Nephron (organoid): ENCODE measurements at regions not wholly inside any gene's neighbourhood (a gene's known extent, or its start where the extent isn't known, plus 50 kb on each side); places are given as distances from the start of the nearest gene placed in this dataset.
A peak's percentile ranks its signal among the peaks of the same experiment; 100 is the strongest.

ENCODE experiments used
- H3K27ac Mint-ChIP-seq, 3 experiments: 2 replicates each; pipeline ENCODE4 v1.8.0; 2020; ENCODE audit warnings: mixed read lengths in 3 of 3, mild to moderate bottlenecking in 2 of 3, moderate library complexity in 1 of 3
- H3K27me3 Mint-ChIP-seq: 2 replicates; pipeline ENCODE4 v1.8.0; 2021; ENCODE audit warnings: low read depth, mild to moderate bottlenecking, moderate library complexity, mixed read lengths
- H3K36me3 Mint-ChIP-seq: 2 replicates; pipeline ENCODE4 v1.8.0; 2020; ENCODE audit warnings: low read depth, mixed read lengths
- H3K4me1 Mint-ChIP-seq: 2 replicates; pipeline ENCODE4 v1.8.0; 2020; ENCODE audit warnings: mixed read lengths
- H3K4me3 Mint-ChIP-seq, 3 experiments: 2 replicates each; pipeline ENCODE4 v1.8.0; 2020; ENCODE audit warnings: mild to moderate bottlenecking in 3 of 3, mixed read lengths in 3 of 3, moderate library complexity in 2 of 3
- H3K9me3 Mint-ChIP-seq: 2 replicates; pipeline ENCODE4 v1.8.0; 2020; ENCODE audit warnings: mixed read lengths
- CTCF ChIP-seq, 3 experiments: fragments of 200-600 bp; sonication (generic); IDR thresholded peaks; one replicate each; pipeline ENCODE4 v1.5.0; 2021; ENCODE audit warnings: antibody characterized with exemption in 3 of 3; ENCODE audit not compliant: unreplicated experiment in 3 of 3

GRCh38 chr9:25207402-25208195 lies 470.6 kb downstream of the TUSC1 start:
- no peak for TF ChIP-seq CTCF (IDR thresholded peaks at IDR 0.05; ENCODE audit: unreplicated experiment in 3 of 3)
- Mint-ChIP-seq H3K4me3 (no peak overlapping the region), H3K27ac (peak overlapping the region in 1 of 3 experiments; percentile 10), H3K36me3 (no peaks in the 10 kb centered on the region), H3K27me3 (no peaks in the 10 kb centered on the region), H3K9me3 (no peaks in the 10 kb centered on the region), H3K4me1 (no peaks in the 10 kb centered on the region)

GRCh38 chr9:25206027-25206426 lies 472.2 kb downstream of the TUSC1 start:
- TF ChIP-seq CTCF (IDR thresholded peaks at IDR 0.05; ENCODE audit: unreplicated experiment in 3 of 3): no peak
- Mint-ChIP-seq H3K36me3 (no peaks in the 10 kb centered on the region), H3K4me3 (no peak overlapping the region), H3K4me1 (no peaks in the 10 kb centered on the region), H3K27ac (no peak overlapping the region), H3K27me3 (no peaks in the 10 kb centered on the region), H3K9me3 (no peaks in the 10 kb centered on the region)

- Mint-ChIP-seq H3K27me3 (no peaks in the 10 kb centered on the region), H3K4me3 (no peak overlapping the region), H3K27ac (no peak overlapping the region), H3K4me1 (no peaks in the 10 kb centered on the region), H3K9me3 (no peaks in the 10 kb centered on the region), H3K36me3 (no peaks in the 10 kb centered on the region)
- no peak for TF ChIP-seq CTCF (IDR thresholded peaks at IDR 0.05; ENCODE audit: unreplicated experiment in 3 of 3)
Measured at GRCh38 chr9:25205285-25205684, 473.0 kb downstream of the TUSC1 start.

- Mint-ChIP-seq H3K27me3 (no peaks in the 10 kb centered on the region), H3K4me3 (no peak overlapping the region), H3K36me3 (no peaks in the 10 kb centered on the region), H3K9me3 (peaks cover 18% of the 10 kb centered on the region), H3K27ac (no peak overlapping the region), H3K4me1 (no peaks in the 10 kb centered on the region)
- TF ChIP-seq CTCF (IDR thresholded peaks at IDR 0.05; ENCODE audit: unreplicated experiment in 3 of 3): no peak
Measured at GRCh38 chr9:25177858-25178257, 500.4 kb downstream of the TUSC1 start.

- no peak overlapping the region for H3K4me3 Mint-ChIP-seq
- no peak overlapping the region for H3K27ac Mint-ChIP-seq
- no peak for TF ChIP-seq CTCF (IDR thresholded peaks at IDR 0.05; ENCODE audit: unreplicated experiment in 3 of 3)
- no peaks in the 10 kb centered on the region for H3K36me3 Mint-ChIP-seq
- H3K9me3 Mint-ChIP-seq: no peaks in the 10 kb centered on the region
- H3K27me3 Mint-ChIP-seq: no peaks in the 10 kb centered on the region
- H3K4me1 Mint-ChIP-seq: no peaks in the 10 kb centered on the region
Measured at GRCh38 chr9:25129537-25129936, 548.7 kb downstream of the TUSC1 start.

GRCh38 chr9:25121811-25122210 lies 556.4 kb downstream of the TUSC1 start:
- TF ChIP-seq CTCF (IDR thresholded peaks at IDR 0.05; ENCODE audit: unreplicated experiment in 3 of 3): no peak
- H3K27me3 Mint-ChIP-seq: no peaks in the 10 kb centered on the region
- H3K36me3 Mint-ChIP-seq: no peaks in the 10 kb centered on the region
- no peak overlapping the region for H3K4me3 Mint-ChIP-seq
- H3K27ac Mint-ChIP-seq: no peak overlapping the region
- no peaks in the 10 kb centered on the region for H3K9me3 Mint-ChIP-seq
- no peaks in the 10 kb centered on the region for H3K4me1 Mint-ChIP-seq
